H1 (cell line): ENCODE measurements at regions not wholly inside any gene's neighbourhood (a gene's known extent, or its start where the extent isn't known, plus 50 kb on each side); places are given as distances from the start of the nearest gene placed in this dataset.

Experiments used
- CTCF ChIA-PET: fragments of 300-600 bp; sonication (Branson Sonifier 250); formaldehyde crosslinking; loops from one replicate; lab custom pipeline; 2021; ENCODE audit not compliant: partially characterized antibody; lab: Charles Lee
- POLR2A ChIA-PET: fragments of 300-600 bp; sonication (Branson Sonifier 250); formaldehyde crosslinking; loops from one replicate; lab custom pipeline; 2021; ENCODE audit warnings: inconsistent platforms; ENCODE audit not compliant: partially characterized antibody; lab: Charles Lee
- DNase-seq, 2 experiments: peaks; one replicate each; pipeline versions ENCODE4 v3.0.0 to v3.0.0-alpha.2; 2010 to 2022; ENCODE audit warnings: low spot score in 2 of 2, low read depth in 1 of 2, mixed read lengths in 1 of 2
- FAIRE-seq: peaks from 2 replicates; lab custom pipeline; 2011; peaks lifted over from hg19 to GRCh38; lab: Jason Lieb, UNC
- H2AFZ ChIP-seq: 2 replicates; pipeline ENCODE4 v1.8.1; 2012; ENCODE audit warnings: low read length, inconsistent platforms
- H2AK5ac ChIP-seq: 2 replicates; pipeline ENCODE4 v1.6.1; 2013; ENCODE audit warnings: low read depth, low read length
- H2BK120ac ChIP-seq: replicated peaks from 2 replicates; pipeline ENCODE3; 2013; ENCODE audit warnings: low read depth, low read length, inconsistent platforms
- H2BK12ac ChIP-seq: 2 replicates; pipeline ENCODE4 v1.6.1; 2013; ENCODE audit warnings: low read depth, low read length
- H2BK15ac ChIP-seq: 2 replicates; pipeline ENCODE4 v1.6.1; 2013; ENCODE audit warnings: low read length
- H2BK20ac ChIP-seq: 2 replicates; pipeline ENCODE4 v1.6.1; 2013; ENCODE audit warnings: low read length
- H2BK5ac ChIP-seq: 2 replicates; pipeline ENCODE4 v1.6.1; 2013; ENCODE audit warnings: low read depth, low read length
- H3K14ac ChIP-seq: 2 replicates; pipeline ENCODE4 v1.6.1; 2013; ENCODE audit warnings: inconsistent platforms; ENCODE audit not compliant: insufficient read length
- H3K18ac ChIP-seq: 2 replicates; pipeline ENCODE4 v1.6.1; 2013; ENCODE audit warnings: low read length; ENCODE audit errors: extremely low read depth
- H3K23ac ChIP-seq: 2 replicates; pipeline ENCODE4 v1.6.1; 2013; ENCODE audit warnings: inconsistent platforms; ENCODE audit not compliant: insufficient read length
- H3K23me2 ChIP-seq: 2 replicates; pipeline ENCODE4 v1.6.1; 2013; ENCODE audit warnings: low read depth, low read length
- H3K27ac ChIP-seq: 2 replicates; pipeline ENCODE4 v1.6.1; 2011; ENCODE audit warnings: low read depth, low read length, inconsistent platforms
- H3K27me3 ChIP-seq, 4 experiments: replicated peaks in 1 of 4; 1 replicate in 1 of 4; 2 replicates in 3 of 4; pipeline versions ENCODE4 v1.6.1 to v1.8.1; 2011 to 2013; ENCODE audit warnings: low read length in 3 of 4, mild to moderate bottlenecking in 3 of 4, inconsistent platforms in 2 of 4, mixed read lengths in 2 of 4, moderate library complexity in 1 of 4; ENCODE audit not compliant: control insufficient read depth in 3 of 4, insufficient read depth in 3 of 4; ENCODE audit errors: extremely low read depth in 1 of 4
- H3K36me3 ChIP-seq, 4 experiments: 2 replicates each; pipeline versions ENCODE4 v1.6.1 to v1.8.1; 2011 to 2013; ENCODE audit warnings: mild to moderate bottlenecking in 4 of 4, low read length in 3 of 4, moderate library complexity in 2 of 4, control low read depth in 1 of 4, inconsistent platforms in 1 of 4; ENCODE audit not compliant: insufficient read depth in 4 of 4, control insufficient read depth in 2 of 4
- H3K4ac ChIP-seq: replicated peaks from 2 replicates; pipeline ENCODE3; 2013; ENCODE audit warnings: low read length, low read depth, mixed read lengths, inconsistent platforms; ENCODE audit not compliant: insufficient read length
- H3K4me1 ChIP-seq, 4 experiments: replicated peaks in 1 of 4; 1 replicate in 1 of 4; 2 replicates in 3 of 4; pipeline versions ENCODE4 v1.6.1 to v1.8.1; 2011 to 2013; ENCODE audit warnings: low read length in 3 of 4, inconsistent platforms in 2 of 4, mixed read lengths in 1 of 4; ENCODE audit not compliant: insufficient read depth in 4 of 4, control insufficient read depth in 3 of 4
- H3K4me2 ChIP-seq, 2 experiments: 2 replicates each; pipeline versions ENCODE4 v1.6.1 to v1.8.1; 2011 to 2013; ENCODE audit warnings: low read depth in 2 of 2, low read length in 2 of 2, control low read depth in 1 of 2, inconsistent platforms in 1 of 2, mild to moderate bottlenecking in 1 of 2; ENCODE audit not compliant: insufficient read depth in 1 of 2
- H3K4me3 ChIP-seq, 4 experiments: fragments of 200-600, 300-600 bp in 1 of 4; sonication (generic), shearing (Covaris generic), sonication (Bioruptor Twin) in 1 of 4; 2 replicates each; pipeline versions ENCODE4 v1.5.1 to v1.8.1; 2011 to 2016; ENCODE audit warnings: low read length in 4 of 4, low read depth in 3 of 4, control low read depth in 2 of 4, inconsistent platforms in 2 of 4, mild to moderate bottlenecking in 2 of 4, mixed read lengths in 1 of 4, moderate library complexity in 1 of 4; ENCODE audit not compliant: insufficient read depth in 2 of 4; ENCODE audit errors: extremely low read depth in 1 of 4
- H3K56ac ChIP-seq: replicated peaks from 2 replicates; pipeline ENCODE3; 2013; ENCODE audit warnings: low read depth, mild to moderate bottlenecking, mixed read lengths, low read length, inconsistent platforms; ENCODE audit not compliant: insufficient read length
- H3K79me1 ChIP-seq: 2 replicates; pipeline ENCODE4 v1.6.1; 2013; ENCODE audit warnings: low read depth, low read length, control low read depth
- H3K79me2 ChIP-seq, 2 experiments: 2 replicates each; pipeline versions ENCODE4 v1.6.1 to v1.8.1; 2012 to 2013; ENCODE audit warnings: low read length in 2 of 2, mild to moderate bottlenecking in 2 of 2, inconsistent platforms in 1 of 2; ENCODE audit not compliant: insufficient read depth in 2 of 2, control insufficient read depth in 1 of 2
- H3K9ac ChIP-seq, 4 experiments: replicated peaks in 1 of 4; 1 replicate in 1 of 4; 2 replicates in 3 of 4; pipeline versions ENCODE4 v1.6.1 to v1.8.1; 2011 to 2013; ENCODE audit warnings: low read depth in 3 of 4, low read length in 3 of 4, control low read depth in 2 of 4, mild to moderate bottlenecking in 2 of 4, moderate library complexity in 2 of 4, inconsistent platforms in 1 of 4; ENCODE audit errors: extremely low read depth in 1 of 4
- H3K9me3 ChIP-seq, 2 experiments: 2 replicates each; pipeline versions ENCODE4 v1.6.1 to v1.8.1; 2012 to 2013; ENCODE audit warnings: mild to moderate bottlenecking in 2 of 2, moderate library complexity in 2 of 2, control low read depth in 1 of 2, inconsistent platforms in 1 of 2, low read depth in 1 of 2, low read length in 1 of 2, mixed read lengths in 1 of 2; ENCODE audit not compliant: insufficient read depth in 2 of 2
- H4K20me1 ChIP-seq, 2 experiments: replicated peaks in 1 of 2; 2 replicates each; pipeline versions ENCODE3 to v1.8.1; 2011 to 2013; ENCODE audit warnings: inconsistent platforms in 2 of 2, low read length in 2 of 2, mild to moderate bottlenecking in 1 of 2; ENCODE audit not compliant: insufficient read depth in 2 of 2, control insufficient read depth in 1 of 2
- H4K5ac ChIP-seq: 2 replicates; pipeline ENCODE4 v1.6.1; 2013; ENCODE audit warnings: low read length, low read depth, mixed read lengths, inconsistent platforms; ENCODE audit not compliant: insufficient read length
- H4K8ac ChIP-seq: 2 replicates; pipeline ENCODE4 v1.8.0; 2013; ENCODE audit warnings: mild to moderate bottlenecking, moderate library complexity, low read length, inconsistent platforms; ENCODE audit not compliant: insufficient read depth; ENCODE audit errors: extremely low read depth
- H4K91ac ChIP-seq: replicated peaks from 2 replicates; pipeline ENCODE3; 2013; ENCODE audit warnings: low read length, mixed read lengths, inconsistent platforms; ENCODE audit not compliant: insufficient read length
- HDAC2 ChIP-seq, 2 experiments: fragments of 300-600 bp in 1 of 2; sonication (generic) in 1 of 2; IDR thresholded peaks; 2 replicates each; pipeline ENCODE4 v1.6.1; 2011 to 2012; ENCODE audit warnings: low read depth in 2 of 2, low read length in 2 of 2, mild to moderate bottlenecking in 2 of 2, moderate library complexity in 2 of 2, borderline replicate concordance in 1 of 2, inconsistent platforms in 1 of 2
- HDAC6 ChIP-seq: IDR thresholded peaks from one replicate; pipeline ENCODE4 v1.7.1; 2012; ENCODE audit warnings: low read depth, mild to moderate bottlenecking, inconsistent platforms, low read length, moderate library complexity
- NRF1 ChIP-seq: IDR thresholded peaks from 2 replicates; pipeline ENCODE4 v1.6.1; 2011; ENCODE audit warnings: mild to moderate bottlenecking, low read depth, low read length, improper control_type of control experiment
- PHF8 ChIP-seq: fragments of 200-600 bp; sonication (generic); conservative IDR thresholded peaks from 2 replicates; pipeline ENCODE4 v1.7.1; 2012; ENCODE audit warnings: low read depth, mild to moderate bottlenecking, inconsistent platforms, low read length, moderate library complexity
- POLR2A ChIP-seq, 2 experiments: IDR thresholded peaks; 1 replicate in 1 of 2; 2 replicates in 1 of 2; pipeline ENCODE4 v1.6.1; 2011; ENCODE audit warnings: low read depth in 2 of 2, low read length in 2 of 2, mild to moderate bottlenecking in 2 of 2; ENCODE audit errors: control extremely low read depth in 1 of 2
- WGBS, 2 experiments: shearing (Covaris generic) in 1 of 2; methylation state at CpG; one replicate each; pipeline versions ENCODE4 v1.1.6 to v1.1.7; 2013 to 2015; ENCODE audit warnings: low lambda C conversion rate in 2 of 2, mixed read lengths in 2 of 2, inconsistent platforms in 1 of 2, low coverage in 1 of 2, missing lambda C conversion rate in 1 of 2; ENCODE audit not compliant: insufficient replicate concordance in 2 of 2, insufficient coverage in 1 of 2, insufficient read length in 1 of 2; ENCODE audit errors: extremely low coverage in 1 of 2, missing lambda C conversion rate in 1 of 2; 5-methylcytosine and 5-hydroxymethylcytosine counted together
- TF ChIP-seq, protein P1 (sequence below): IDR thresholded peaks from 2 replicates; pipeline ENCODE4 v1.6.1; 2011; ENCODE audit warnings: low read length, improper control_type of control experiment

DNA sequence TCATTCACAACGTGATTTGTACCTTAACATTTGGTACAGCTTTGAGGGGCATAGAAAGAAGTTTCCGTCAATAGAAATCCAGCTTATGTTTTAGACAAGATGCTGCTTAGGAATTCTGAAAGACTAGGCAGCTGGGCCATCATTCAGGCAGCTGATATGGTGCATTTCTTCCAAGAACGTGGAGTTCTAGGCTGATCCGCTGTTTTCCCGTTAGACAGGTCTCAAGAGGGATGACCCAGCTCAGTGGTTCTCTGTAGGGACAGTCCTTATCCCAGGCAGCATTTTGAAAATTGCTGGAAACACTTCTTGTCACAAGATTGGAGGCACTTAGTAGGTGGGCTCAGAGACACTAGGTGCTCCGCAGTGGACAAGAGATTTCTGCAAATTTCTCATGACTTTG, 242.7 kb upstream of the FOXK1 start:
- Histone ChIP-seq H2AK5ac (no peak overlapping the region), H4K91ac (no peak overlapping the region), H3K4me2 (no peak overlapping the region), H4K5ac (no peak overlapping the region), H2BK12ac (no peak overlapping the region), H3K79me1 (no peaks in the 10 kb centered on the region), H3K18ac (no peak overlapping the region), H3K56ac (no peak overlapping the region), H2AFZ (no peak overlapping the region), H4K8ac (no peak overlapping the region), H3K79me2 (no peaks in the 10 kb centered on the region), H3K23ac (no peak overlapping the region), H2BK120ac (no peak overlapping the region), H3K4me3 (no peak overlapping the region), H2BK15ac (no peak overlapping the region), H3K4me1 (no peaks in the 10 kb centered on the region), H3K9me3 (peaks cover 24 to 30% of the 10 kb centered on the region in 2 experiments), H3K9ac (no peak overlapping the region), H3K4ac (no peak overlapping the region), H3K27ac (no peak overlapping the region), H3K14ac (no peak overlapping the region), H2BK20ac (no peak overlapping the region), H4K20me1 (no peaks in the 10 kb centered on the region), H2BK5ac (no peak overlapping the region), H3K23me2 (no peaks in the 10 kb centered on the region), H3K36me3 (no peaks in the 10 kb centered on the region), H3K27me3 (no peaks in the 10 kb centered on the region)
- DNase-seq: no peak
- TF ChIP-seq PHF8 (no peak), NRF1 (no peak), HDAC6 (no peak), HDAC2 (IDR thresholded peaks at IDR 0.05; ENCODE audit: borderline replicate concordance in 1 of 2, low read depth in 2 of 2, low read length in 2 of 2) (no peak), POLR2A (IDR thresholded peaks at IDR 0.05; ENCODE audit: control extremely low read depth in 1 of 2, low read depth in 2 of 2, low read length in 2 of 2) (no peak)
- TF ChIP-seq, protein P1, sequence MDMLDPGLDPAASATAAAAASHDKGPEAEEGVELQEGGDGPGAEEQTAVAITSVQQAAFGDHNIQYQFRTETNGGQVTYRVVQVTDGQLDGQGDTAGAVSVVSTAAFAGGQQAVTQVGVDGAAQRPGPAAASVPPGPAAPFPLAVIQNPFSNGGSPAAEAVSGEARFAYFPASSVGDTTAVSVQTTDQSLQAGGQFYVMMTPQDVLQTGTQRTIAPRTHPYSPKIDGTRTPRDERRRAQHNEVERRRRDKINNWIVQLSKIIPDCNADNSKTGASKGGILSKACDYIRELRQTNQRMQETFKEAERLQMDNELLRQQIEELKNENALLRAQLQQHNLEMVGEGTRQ: no peak
- POLR2A ChIA-PET: no interaction called here
- whole genome bisulfite sequencing, 2 experiments: 56% methylated on average over 6 of the region's 6 CpGs; no CpG with 5 or more reads in 1 of the 2 experiments
- CTCF ChIA-PET: no interaction called here
- FAIRE-seq: no peak
